Retinal pigment epithelial cell (primary cell): ENCODE measurements at regions not wholly inside any gene's neighbourhood (a gene's known extent, or its start where the extent isn't known, plus 50 kb on each side); places are given as distances from the start of the nearest gene placed in this dataset.
A peak's percentile ranks its signal among the peaks of the same experiment; 100 is the strongest.

Source experiments
- DNase-seq: peaks from one replicate; pipeline ENCODE4 v3.0.0-alpha.2; 2010; ENCODE audit warnings: low read depth
- H3K4me3 ChIP-seq: 2 replicates; pipeline ENCODE4 v1.5.1; 2011; ENCODE audit warnings: mild to moderate bottlenecking, low read length, control low read depth, moderate library complexity
- TF ChIP-seq, protein P1 (sequence below): conservative IDR thresholded peaks from 2 replicates; pipeline ENCODE4 v1.5.1; 2011; ENCODE audit warnings: low read depth, low read length, control low read depth, inconsistent platforms

DNA sequence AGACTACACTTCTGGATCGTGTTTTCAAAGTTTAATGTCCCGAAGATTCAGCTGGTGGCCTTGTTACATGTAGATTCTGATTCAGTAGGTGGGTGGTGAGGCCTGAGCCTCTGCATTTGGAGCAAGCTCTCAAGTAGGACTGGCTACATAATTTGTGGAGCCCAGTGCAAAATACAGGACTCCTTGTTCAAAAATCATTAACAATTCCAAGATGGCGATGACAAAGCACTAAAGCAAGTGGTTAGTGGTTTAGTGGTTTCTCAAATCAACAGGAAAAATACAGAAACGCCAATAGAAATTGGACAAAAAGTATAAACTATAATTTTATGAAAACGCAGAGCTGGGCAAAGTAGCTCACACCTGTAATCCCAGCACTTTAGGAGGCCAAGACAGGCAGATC is 133.7 kb upstream of the STMND1 start:
- no peak overlapping the region for H3K4me3 ChIP-seq
- TF ChIP-seq, protein P1, sequence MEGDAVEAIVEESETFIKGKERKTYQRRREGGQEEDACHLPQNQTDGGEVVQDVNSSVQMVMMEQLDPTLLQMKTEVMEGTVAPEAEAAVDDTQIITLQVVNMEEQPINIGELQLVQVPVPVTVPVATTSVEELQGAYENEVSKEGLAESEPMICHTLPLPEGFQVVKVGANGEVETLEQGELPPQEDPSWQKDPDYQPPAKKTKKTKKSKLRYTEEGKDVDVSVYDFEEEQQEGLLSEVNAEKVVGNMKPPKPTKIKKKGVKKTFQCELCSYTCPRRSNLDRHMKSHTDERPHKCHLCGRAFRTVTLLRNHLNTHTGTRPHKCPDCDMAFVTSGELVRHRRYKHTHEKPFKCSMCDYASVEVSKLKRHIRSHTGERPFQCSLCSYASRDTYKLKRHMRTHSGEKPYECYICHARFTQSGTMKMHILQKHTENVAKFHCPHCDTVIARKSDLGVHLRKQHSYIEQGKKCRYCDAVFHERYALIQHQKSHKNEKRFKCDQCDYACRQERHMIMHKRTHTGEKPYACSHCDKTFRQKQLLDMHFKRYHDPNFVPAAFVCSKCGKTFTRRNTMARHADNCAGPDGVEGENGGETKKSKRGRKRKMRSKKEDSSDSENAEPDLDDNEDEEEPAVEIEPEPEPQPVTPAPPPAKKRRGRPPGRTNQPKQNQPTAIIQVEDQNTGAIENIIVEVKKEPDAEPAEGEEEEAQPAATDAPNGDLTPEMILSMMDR = no peak
- DNase-seq = no peak

DNA sequence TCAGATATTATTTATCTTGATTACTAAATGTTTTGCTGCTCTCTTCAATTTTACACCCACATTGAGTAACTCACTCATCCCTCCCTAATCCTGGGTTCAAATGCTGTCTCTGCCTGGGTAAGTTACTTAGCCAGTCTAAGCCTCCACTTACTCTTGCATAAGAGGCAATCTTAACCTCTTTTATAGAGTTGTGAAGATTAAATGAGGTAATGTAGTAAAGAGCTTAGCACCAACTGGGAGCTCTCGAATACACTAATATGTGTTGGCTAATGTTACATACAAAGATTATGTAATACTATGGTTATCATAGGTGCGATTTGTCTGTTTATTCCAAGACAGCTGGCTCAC is 134.4 kb upstream of the STMND1 start:
- no peak overlapping the region for H3K4me3 ChIP-seq
- no peak for DNase-seq
- TF ChIP-seq, protein P1 = no peak

DNA sequence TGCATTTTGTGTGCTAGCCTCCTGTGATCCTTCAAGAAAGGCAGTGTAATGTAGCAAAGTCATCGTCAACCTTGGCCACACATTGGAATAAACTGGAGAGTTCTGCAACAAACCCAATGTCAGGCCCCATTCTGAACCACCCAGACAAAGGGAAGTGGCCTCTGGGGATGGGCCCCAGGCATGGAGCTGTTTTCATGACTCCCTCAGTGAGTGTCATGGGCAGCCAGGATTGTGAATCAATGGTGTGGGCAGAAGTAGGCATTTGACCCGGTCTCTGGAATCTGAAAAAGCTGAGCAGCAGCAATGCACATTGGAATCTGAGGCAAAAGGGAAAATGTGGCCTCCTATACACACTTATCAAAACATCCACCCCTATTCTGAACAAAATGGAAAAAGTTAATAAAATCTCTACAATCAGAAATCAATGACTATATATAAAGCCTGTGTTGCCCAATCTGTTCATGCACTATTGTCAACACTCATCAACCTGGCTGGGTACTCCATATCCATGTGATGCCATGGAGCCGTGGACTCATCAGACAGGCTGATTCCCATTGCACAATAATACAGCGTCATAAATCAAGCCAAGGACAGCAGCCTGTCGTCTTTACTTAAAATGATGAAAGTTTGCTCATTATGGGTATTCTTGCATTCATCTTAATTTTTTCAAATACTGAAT is 134.9 kb upstream of the STMND1 start:
- H3K4me3 ChIP-seq = no peak overlapping the region
- no peak for DNase-seq
- TF ChIP-seq, protein P1 = no peak

DNA sequence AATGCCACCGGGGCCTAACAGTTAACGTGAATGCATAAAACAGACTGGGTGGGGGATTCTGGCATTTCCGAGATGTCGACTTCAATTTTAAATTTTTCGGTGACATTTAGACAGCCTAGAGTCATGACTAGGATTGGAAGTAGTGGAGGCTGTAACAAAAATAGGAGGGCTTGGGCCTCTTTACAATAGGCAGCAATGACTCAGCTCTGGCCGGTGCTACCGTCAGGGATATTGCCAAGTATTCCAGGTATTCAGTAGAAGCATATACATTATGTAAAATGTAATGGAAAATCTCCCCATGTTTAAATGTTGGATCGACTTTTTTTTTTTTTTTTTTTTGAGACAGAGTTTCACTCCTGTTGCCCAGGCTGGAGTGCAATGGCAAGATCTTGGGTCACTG is 136.2 kb upstream of the STMND1 start:
- TF ChIP-seq, protein P1 = no peak
- no peak overlapping the region for H3K4me3 ChIP-seq
- DNase-seq = no peak

DNA sequence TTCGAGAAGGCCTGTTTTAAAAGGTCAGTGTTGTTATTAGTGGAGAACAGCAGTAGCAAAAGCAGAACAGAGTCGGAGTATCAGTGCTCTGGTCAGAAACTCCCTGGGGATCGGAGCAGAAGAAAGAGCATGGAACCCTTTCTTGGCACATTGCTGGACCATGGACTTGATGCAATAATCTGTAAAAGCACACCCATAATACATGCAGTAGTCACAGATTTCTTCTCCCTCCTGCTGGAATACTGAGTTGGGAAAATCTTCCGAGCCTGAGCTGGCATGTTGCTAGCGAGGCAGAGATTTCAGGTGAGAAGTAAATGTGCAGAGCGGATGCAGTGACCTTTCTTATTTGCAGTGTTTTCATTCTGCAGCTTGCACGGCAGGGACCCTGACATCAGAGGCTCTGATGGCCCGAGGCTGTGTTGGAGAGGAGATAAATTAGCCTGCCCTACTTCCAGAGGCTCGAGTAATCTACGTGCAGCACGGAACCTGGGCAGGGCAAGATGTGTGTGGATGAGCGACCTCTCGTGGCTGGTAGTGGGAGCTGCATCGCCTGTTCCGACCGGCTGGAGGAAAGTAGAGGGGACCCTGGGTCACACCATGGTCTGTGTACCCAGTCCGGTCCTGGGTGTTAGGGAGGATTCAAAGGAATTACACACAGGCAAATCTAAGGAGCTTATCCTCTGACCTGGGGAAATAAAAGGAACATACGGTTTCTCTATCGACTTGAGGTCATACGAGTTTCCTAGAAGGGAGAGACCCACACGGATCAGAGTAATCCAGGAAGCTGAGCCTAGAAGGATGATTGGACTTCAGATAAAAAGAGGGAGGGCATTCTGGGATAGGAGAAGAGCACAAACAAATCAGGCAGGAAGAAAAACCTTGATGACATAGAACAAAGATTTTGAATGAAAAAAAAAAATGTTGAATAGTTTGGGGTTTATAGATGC is 137.0 kb upstream of the STMND1 start:
- DNase-seq = peak; percentile 31
- TF ChIP-seq, protein P1 = peak; percentile 99
- H3K4me3 ChIP-seq = peak overlapping the region; percentile 21

DNA sequence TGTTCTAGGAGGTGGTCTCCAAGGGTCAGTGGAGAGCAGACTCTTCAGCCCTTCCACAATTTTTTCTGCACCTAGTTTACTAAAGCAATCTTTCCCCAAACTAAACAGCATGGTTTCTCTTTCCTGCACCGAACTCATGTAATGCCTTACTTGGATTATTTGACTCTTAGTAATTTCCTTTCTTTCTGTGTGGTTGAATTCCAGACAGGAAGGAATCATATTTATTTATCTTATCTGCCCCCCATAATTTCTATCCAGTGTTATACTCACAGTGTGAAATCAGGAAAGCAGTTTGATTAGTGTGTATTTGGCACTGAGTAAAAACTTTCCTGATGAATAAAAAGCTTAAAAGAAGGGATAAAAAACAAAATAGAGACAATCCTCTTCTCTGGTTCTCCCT is 140.3 kb upstream of the STMND1 start:
- TF ChIP-seq, protein P1 = no peak
- DNase-seq = no peak
- H3K4me3 ChIP-seq = no peak overlapping the region

DNA sequence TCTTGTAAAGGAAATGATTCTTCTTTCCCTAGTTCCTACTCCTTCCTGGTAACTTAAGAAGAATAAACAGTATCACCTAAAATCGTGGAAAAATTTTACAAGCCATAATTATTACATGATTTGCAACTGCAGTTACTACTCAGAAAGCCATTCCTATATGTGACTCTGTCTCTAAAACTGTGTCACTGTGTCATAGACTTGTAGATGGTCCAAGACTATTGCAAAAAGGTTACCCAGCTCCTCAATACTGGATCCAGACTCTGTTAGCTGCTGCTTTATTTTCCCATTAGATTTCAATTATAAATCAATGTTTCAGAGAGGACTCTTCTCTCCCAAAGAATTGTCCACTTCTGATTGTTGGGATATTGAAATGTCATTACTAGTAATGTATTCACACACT is 142.1 kb upstream of the STMND1 start:
- no peak overlapping the region for H3K4me3 ChIP-seq
- TF ChIP-seq, protein P1 = no peak
- DNase-seq = no peak
